ENCODE measurements at regions not wholly inside any gene's neighbourhood (a gene's known extent, or its start where the extent isn't known, plus 50 kb on each side); places are given as distances from the start of the nearest gene placed in this dataset.

DNA sequence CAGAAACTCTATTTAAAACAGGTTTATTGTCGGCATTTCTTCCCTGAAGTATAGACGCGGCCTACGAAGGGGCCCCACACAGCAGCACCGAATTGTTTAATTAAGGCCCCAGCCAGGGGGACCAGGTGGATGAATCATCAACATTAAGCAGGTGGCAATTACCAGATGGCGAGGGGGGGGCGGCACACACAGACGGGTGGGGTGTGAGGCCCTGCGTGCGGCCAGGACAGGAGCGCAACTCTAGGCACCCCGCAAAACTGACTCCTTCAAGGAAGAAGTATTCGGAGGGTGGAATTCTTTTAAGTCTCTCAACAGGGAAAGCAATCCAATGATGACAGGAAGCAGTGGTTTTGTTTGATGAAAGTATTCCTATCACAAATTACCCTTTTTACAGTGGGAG, 830.4 kb downstream of the GALR1 start:
- Histone ChIP-seq H3K4me2 (ENCODE audit: low read length) (no peak overlapping the region), H3K9me2 (replicated peaks; ENCODE audit: control insufficient read depth, low read length) (no peaks in the 10 kb centered on the region), H3K4me1 (ENCODE audit: control insufficient read depth, low read length) (no peaks in the 10 kb centered on the region), H3K27me3 (ENCODE audit: control insufficient read depth, low read length) (no peaks in the 10 kb centered on the region), H3K27ac (ENCODE audit: low read depth, low read length) (no peak overlapping the region), H3F3A (ENCODE audit: control insufficient read depth, insufficient read depth) (no peaks in the 10 kb centered on the region), H3K79me2 (ENCODE audit: control insufficient read depth, low read length) (no peaks in the 10 kb centered on the region), H3K9me3 (ENCODE audit: control insufficient read depth, insufficient read depth, low read length) (no peaks in the 10 kb centered on the region; the same call in 1 of the 2 replicates), H3K4me3 (ENCODE audit: low read length) (no peak overlapping the region), H3K36me3 (ENCODE audit: control insufficient read depth, low read length) (no peaks in the 10 kb centered on the region), H4K20me1 (ENCODE audit: control insufficient read depth, insufficient read depth, low read depth, low read length) (no peaks in the 10 kb centered on the region)
- TF ChIP-seq EZH2phosphoT487 (IDR thresholded peaks at IDR 0.05; ENCODE audit: borderline replicate concordance, low read length) = no peak
- TF ChIP-seq, protein P1, sequence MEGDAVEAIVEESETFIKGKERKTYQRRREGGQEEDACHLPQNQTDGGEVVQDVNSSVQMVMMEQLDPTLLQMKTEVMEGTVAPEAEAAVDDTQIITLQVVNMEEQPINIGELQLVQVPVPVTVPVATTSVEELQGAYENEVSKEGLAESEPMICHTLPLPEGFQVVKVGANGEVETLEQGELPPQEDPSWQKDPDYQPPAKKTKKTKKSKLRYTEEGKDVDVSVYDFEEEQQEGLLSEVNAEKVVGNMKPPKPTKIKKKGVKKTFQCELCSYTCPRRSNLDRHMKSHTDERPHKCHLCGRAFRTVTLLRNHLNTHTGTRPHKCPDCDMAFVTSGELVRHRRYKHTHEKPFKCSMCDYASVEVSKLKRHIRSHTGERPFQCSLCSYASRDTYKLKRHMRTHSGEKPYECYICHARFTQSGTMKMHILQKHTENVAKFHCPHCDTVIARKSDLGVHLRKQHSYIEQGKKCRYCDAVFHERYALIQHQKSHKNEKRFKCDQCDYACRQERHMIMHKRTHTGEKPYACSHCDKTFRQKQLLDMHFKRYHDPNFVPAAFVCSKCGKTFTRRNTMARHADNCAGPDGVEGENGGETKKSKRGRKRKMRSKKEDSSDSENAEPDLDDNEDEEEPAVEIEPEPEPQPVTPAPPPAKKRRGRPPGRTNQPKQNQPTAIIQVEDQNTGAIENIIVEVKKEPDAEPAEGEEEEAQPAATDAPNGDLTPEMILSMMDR (IDR thresholded peaks at IDR 0.05; ENCODE audit: low read depth, low read length, poor library complexity, severe bottlenecking) = no peak

- TF ChIP-seq, protein P1 (IDR thresholded peaks at IDR 0.05; ENCODE audit: low read depth, low read length, poor library complexity, severe bottlenecking) = no peak
- no peak overlapping the region for H3K4me3 ChIP-seq (ENCODE audit: low read length)
- no peak overlapping the region for H3K27ac ChIP-seq (ENCODE audit: low read depth, low read length)
- no peaks in the 10 kb centered on the region for H3F3A ChIP-seq (ENCODE audit: control insufficient read depth, insufficient read depth)
- no peaks in the 10 kb centered on the region; the same call in none of the 2 replicates for H3K9me3 ChIP-seq (ENCODE audit: control insufficient read depth, insufficient read depth, low read length)
- H3K4me2 ChIP-seq (ENCODE audit: low read length) = no peak overlapping the region
- no peaks in the 10 kb centered on the region for H3K27me3 ChIP-seq (ENCODE audit: control insufficient read depth, low read length)
- no peaks in the 10 kb centered on the region for H3K4me1 ChIP-seq (ENCODE audit: control insufficient read depth, low read length)
- no peaks in the 10 kb centered on the region for H3K79me2 ChIP-seq (ENCODE audit: control insufficient read depth, low read length)
- no peaks in the 10 kb centered on the region for H4K20me1 ChIP-seq (ENCODE audit: control insufficient read depth, insufficient read depth, low read depth, low read length)
- H3K36me3 ChIP-seq (ENCODE audit: control insufficient read depth, low read length) = no peaks in the 10 kb centered on the region
- no peaks in the 10 kb centered on the region for H3K9me2 ChIP-seq (replicated peaks; ENCODE audit: control insufficient read depth, low read length)
Measured at GRCh38 chr18:78080761-78081160, 831.1 kb downstream of the GALR1 start.

DNA sequence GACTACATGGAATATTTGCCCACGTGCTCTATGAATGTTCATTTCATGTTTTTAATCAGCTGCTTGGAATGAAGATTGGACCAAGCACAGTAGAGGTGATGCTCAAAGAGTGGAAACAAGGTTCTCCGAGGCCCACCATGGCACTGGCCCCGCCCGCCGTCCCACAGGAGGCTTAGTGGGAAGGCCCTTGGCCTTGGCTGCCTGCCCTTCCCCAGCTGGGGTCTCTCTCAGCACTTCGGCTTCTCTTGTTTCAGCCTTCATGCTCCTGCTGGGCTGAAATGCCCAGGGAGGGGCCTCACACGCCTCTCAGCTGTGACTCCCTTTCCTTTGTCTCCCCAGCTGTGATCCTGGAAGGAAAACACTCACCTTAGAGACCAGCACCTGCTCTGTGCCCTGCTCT, 833.2 kb downstream of the GALR1 start:
- Histone ChIP-seq H3K27ac (ENCODE audit: low read depth, low read length) (no peak overlapping the region), H3K9me2 (replicated peaks; ENCODE audit: control insufficient read depth, low read length) (no peaks in the 10 kb centered on the region), H3K4me2 (ENCODE audit: low read length) (no peak overlapping the region), H3F3A (ENCODE audit: control insufficient read depth, insufficient read depth) (no peaks in the 10 kb centered on the region), H3K4me1 (ENCODE audit: control insufficient read depth, low read length) (no peaks in the 10 kb centered on the region), H3K36me3 (ENCODE audit: control insufficient read depth, low read length) (no peaks in the 10 kb centered on the region), H3K27me3 (ENCODE audit: control insufficient read depth, low read length) (no peaks in the 10 kb centered on the region), H3K4me3 (ENCODE audit: low read length) (no peak overlapping the region), H3K79me2 (ENCODE audit: control insufficient read depth, low read length) (no peaks in the 10 kb centered on the region), H3K9me3 (ENCODE audit: control insufficient read depth, insufficient read depth, low read length) (peaks cover 9% of the 10 kb centered on the region), H4K20me1 (ENCODE audit: control insufficient read depth, insufficient read depth, low read depth, low read length) (no peaks in the 10 kb centered on the region)
- TF ChIP-seq EZH2phosphoT487 (IDR thresholded peaks at IDR 0.05; ENCODE audit: borderline replicate concordance, low read length) = no peak
- TF ChIP-seq, protein P1 (IDR thresholded peaks at IDR 0.05; ENCODE audit: low read depth, low read length, poor library complexity, severe bottlenecking) = no peak
